HCT116 (cell line): ENCODE measurements at regions not wholly inside any gene's neighbourhood (a gene's known extent, or its start where the extent isn't known, plus 50 kb on each side); places are given as distances from the start of the nearest gene placed in this dataset.

ENCODE experiments used
- ATF3 ChIP-seq: IDR thresholded peaks from 2 replicates; pipeline ENCODE4 v1.6.1; 2012
- CTCF ChIP-seq, 3 experiments: fragments of 200-600 bp in 1 of 3; sonication (generic) in 1 of 3; IDR thresholded peaks in 2 of 3; conservative IDR thresholded peaks in 1 of 3; 2 replicates each; pipeline ENCODE4 v1.5.1; 2012 to 2017; ENCODE audit warnings: low read depth in 2 of 3, low read length in 2 of 3, antibody characterized with exemption in 1 of 3, borderline replicate concordance in 1 of 3, control low read depth in 1 of 3, mild to moderate bottlenecking in 1 of 3, mixed read lengths in 1 of 3, mixed run types in 1 of 3, moderate library complexity in 1 of 3; ENCODE audit not compliant: insufficient read depth in 1 of 3
- EGR1 ChIP-seq: IDR thresholded peaks from 2 replicates; pipeline ENCODE4 v1.6.1; 2012; ENCODE audit warnings: low read depth
- EZH2 ChIP-seq: fragments of 200-600 bp; sonication (generic); IDR thresholded peaks from 2 replicates; pipeline ENCODE4 v1.6.1; 2017; ENCODE audit warnings: antibody characterized with exemption, mixed run types
- EZH2phosphoT487 ChIP-seq: fragments of 200-600 bp; IDR thresholded peaks from 2 replicates; pipeline ENCODE4 v1.6.1; 2018; ENCODE audit warnings: antibody characterized with exemption, borderline replicate concordance
- JUND ChIP-seq: IDR thresholded peaks from 2 replicates; pipeline ENCODE4 v1.6.1; 2012
- POLR2A ChIP-seq: IDR thresholded peaks from 2 replicates; pipeline ENCODE4 v1.7.0; 2011; ENCODE audit warnings: borderline replicate concordance; ENCODE audit not compliant: insufficient read depth, insufficient read length; ENCODE audit errors: extremely low read depth
- POLR2AphosphoS5 ChIP-seq: IDR thresholded peaks from 2 replicates; pipeline ENCODE4 v1.6.1; 2011; ENCODE audit warnings: mild to moderate bottlenecking, low read depth, low read length, moderate library complexity
- RAD21 ChIP-seq: IDR thresholded peaks from 2 replicates; pipeline ENCODE4 v1.6.1; 2012; ENCODE audit warnings: low read depth, mild to moderate bottlenecking
- SIN3A ChIP-seq: IDR thresholded peaks from 2 replicates; pipeline ENCODE4 v1.6.1; 2012; ENCODE audit warnings: low read depth
- SP1 ChIP-seq: IDR thresholded peaks from 2 replicates; pipeline ENCODE4 v1.6.1; 2012; ENCODE audit warnings: low read depth
- TCF7L2 ChIP-seq: IDR thresholded peaks from 2 replicates; pipeline ENCODE4 v1.7.0; 2011; ENCODE audit warnings: borderline replicate concordance, inconsistent platforms; ENCODE audit not compliant: insufficient read depth, insufficient read length; ENCODE audit errors: extremely low read depth
- ZNF274 ChIP-seq: fragments of 200-500 bp; sonication (Bioruptor generic); IDR thresholded peaks from 2 replicates; pipeline ENCODE4 v1.6.1; 2014; ENCODE audit warnings: mild to moderate bottlenecking, low read depth, low read length, inconsistent platforms

- TF ChIP-seq POLR2AphosphoS5 (no peak), EGR1 (no peak), ZNF274 (no peak), EZH2phosphoT487 (no peak), EZH2 (no peak), POLR2A (no peak), CTCF (IDR thresholded peaks at IDR 0.05 in 2 of 3, conservative IDR thresholded peaks at IDR 0.05 in 1 of 3; ENCODE audit: borderline replicate concordance in 1 of 3, insufficient read depth in 1 of 3, low read depth in 2 of 3, low read length in 2 of 3) (no peak), ATF3 (no peak), JUND (no peak), TCF7L2 (no peak), RAD21 (no peak), SP1 (no peak), SIN3A (no peak)
Observed at GRCh38 chr1:207202480-207202879, 98.4 kb downstream of the C4BPA start.
